ENCODE measurements at regions not wholly inside any gene's neighbourhood (a gene's known extent, or its start where the extent isn't known, plus 50 kb on each side); places are given as distances from the start of the nearest gene placed in this dataset.

DNA sequence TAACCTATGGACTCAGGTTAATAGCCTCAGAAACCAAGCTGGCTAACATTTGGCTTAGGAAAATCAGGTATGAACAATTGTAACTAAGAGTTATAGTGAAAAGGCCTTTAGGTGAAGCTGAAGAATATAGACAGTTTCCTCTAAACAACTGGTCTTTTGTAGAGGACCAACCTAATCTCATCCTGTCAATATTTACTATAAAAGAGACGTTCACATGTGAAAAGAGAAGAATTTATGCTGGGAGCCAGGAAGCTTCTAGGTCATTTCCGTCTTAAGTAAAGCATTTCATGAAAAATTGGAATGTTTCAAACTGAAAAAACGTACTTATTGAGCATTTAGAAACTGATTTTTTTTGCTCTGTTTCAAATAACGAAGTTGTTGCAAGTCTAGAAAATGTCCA, 764.3 kb upstream of the GOLIM4 start:
- TF ChIP-seq, protein P1, sequence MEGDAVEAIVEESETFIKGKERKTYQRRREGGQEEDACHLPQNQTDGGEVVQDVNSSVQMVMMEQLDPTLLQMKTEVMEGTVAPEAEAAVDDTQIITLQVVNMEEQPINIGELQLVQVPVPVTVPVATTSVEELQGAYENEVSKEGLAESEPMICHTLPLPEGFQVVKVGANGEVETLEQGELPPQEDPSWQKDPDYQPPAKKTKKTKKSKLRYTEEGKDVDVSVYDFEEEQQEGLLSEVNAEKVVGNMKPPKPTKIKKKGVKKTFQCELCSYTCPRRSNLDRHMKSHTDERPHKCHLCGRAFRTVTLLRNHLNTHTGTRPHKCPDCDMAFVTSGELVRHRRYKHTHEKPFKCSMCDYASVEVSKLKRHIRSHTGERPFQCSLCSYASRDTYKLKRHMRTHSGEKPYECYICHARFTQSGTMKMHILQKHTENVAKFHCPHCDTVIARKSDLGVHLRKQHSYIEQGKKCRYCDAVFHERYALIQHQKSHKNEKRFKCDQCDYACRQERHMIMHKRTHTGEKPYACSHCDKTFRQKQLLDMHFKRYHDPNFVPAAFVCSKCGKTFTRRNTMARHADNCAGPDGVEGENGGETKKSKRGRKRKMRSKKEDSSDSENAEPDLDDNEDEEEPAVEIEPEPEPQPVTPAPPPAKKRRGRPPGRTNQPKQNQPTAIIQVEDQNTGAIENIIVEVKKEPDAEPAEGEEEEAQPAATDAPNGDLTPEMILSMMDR (IDR thresholded peaks at IDR 0.05) = no peak
- TF ChIP-seq POLR2A (IDR thresholded peaks at IDR 0.05) = no peak

Data from right lobe of liver (tissue), 4 donors.